H1 (cell line): ENCODE measurements at regions not wholly inside any gene's neighbourhood (a gene's known extent, or its start where the extent isn't known, plus 50 kb on each side); places are given as distances from the start of the nearest gene placed in this dataset.

Source experiments
- JUN ChIP-seq: IDR thresholded peaks from 2 replicates; pipeline ENCODE4 v1.6.1; 2011; ENCODE audit warnings: low read depth, mild to moderate bottlenecking, improper control_type of control experiment, low read length
- ZNF274 ChIP-seq: IDR thresholded peaks from 2 replicates; pipeline ENCODE4 v1.7.0; 2012; ENCODE audit warnings: low read length, borderline replicate concordance; ENCODE audit errors: extremely low read depth
- TF ChIP-seq, protein P1 (sequence below): fragments of 300-600 bp; sonication (generic); IDR thresholded peaks from 2 replicates; pipeline ENCODE4 v1.7.1; 2012; ENCODE audit warnings: low read length, moderate library complexity, mild to moderate bottlenecking, inconsistent platforms; ENCODE audit not compliant: insufficient replicate concordance
- TF ChIP-seq, protein P2 (sequence below): IDR thresholded peaks from 2 replicates; pipeline ENCODE4 v1.6.1; 2012; ENCODE audit warnings: inconsistent platforms

DNA sequence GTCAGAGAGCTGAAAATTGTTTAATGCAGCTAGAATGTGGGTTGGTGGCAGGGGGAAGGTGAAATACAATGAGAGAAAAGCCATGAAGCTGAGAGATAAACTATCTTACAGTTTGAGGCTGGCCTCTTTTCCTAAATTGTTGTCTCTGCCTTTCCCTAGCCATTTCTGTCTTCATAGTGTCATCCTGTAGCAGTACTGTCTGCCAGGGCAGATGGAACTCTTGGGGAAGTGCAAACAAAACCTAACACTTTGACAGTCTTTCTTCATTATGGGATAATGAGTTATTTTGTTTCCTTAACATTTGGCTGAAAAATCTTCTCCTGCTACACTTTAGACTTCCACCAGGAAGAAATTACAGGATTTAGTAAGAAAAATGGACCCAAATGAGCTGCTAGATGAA lies 197.8 kb upstream of the ARX start (continued):
- TF ChIP-seq, protein P1, sequence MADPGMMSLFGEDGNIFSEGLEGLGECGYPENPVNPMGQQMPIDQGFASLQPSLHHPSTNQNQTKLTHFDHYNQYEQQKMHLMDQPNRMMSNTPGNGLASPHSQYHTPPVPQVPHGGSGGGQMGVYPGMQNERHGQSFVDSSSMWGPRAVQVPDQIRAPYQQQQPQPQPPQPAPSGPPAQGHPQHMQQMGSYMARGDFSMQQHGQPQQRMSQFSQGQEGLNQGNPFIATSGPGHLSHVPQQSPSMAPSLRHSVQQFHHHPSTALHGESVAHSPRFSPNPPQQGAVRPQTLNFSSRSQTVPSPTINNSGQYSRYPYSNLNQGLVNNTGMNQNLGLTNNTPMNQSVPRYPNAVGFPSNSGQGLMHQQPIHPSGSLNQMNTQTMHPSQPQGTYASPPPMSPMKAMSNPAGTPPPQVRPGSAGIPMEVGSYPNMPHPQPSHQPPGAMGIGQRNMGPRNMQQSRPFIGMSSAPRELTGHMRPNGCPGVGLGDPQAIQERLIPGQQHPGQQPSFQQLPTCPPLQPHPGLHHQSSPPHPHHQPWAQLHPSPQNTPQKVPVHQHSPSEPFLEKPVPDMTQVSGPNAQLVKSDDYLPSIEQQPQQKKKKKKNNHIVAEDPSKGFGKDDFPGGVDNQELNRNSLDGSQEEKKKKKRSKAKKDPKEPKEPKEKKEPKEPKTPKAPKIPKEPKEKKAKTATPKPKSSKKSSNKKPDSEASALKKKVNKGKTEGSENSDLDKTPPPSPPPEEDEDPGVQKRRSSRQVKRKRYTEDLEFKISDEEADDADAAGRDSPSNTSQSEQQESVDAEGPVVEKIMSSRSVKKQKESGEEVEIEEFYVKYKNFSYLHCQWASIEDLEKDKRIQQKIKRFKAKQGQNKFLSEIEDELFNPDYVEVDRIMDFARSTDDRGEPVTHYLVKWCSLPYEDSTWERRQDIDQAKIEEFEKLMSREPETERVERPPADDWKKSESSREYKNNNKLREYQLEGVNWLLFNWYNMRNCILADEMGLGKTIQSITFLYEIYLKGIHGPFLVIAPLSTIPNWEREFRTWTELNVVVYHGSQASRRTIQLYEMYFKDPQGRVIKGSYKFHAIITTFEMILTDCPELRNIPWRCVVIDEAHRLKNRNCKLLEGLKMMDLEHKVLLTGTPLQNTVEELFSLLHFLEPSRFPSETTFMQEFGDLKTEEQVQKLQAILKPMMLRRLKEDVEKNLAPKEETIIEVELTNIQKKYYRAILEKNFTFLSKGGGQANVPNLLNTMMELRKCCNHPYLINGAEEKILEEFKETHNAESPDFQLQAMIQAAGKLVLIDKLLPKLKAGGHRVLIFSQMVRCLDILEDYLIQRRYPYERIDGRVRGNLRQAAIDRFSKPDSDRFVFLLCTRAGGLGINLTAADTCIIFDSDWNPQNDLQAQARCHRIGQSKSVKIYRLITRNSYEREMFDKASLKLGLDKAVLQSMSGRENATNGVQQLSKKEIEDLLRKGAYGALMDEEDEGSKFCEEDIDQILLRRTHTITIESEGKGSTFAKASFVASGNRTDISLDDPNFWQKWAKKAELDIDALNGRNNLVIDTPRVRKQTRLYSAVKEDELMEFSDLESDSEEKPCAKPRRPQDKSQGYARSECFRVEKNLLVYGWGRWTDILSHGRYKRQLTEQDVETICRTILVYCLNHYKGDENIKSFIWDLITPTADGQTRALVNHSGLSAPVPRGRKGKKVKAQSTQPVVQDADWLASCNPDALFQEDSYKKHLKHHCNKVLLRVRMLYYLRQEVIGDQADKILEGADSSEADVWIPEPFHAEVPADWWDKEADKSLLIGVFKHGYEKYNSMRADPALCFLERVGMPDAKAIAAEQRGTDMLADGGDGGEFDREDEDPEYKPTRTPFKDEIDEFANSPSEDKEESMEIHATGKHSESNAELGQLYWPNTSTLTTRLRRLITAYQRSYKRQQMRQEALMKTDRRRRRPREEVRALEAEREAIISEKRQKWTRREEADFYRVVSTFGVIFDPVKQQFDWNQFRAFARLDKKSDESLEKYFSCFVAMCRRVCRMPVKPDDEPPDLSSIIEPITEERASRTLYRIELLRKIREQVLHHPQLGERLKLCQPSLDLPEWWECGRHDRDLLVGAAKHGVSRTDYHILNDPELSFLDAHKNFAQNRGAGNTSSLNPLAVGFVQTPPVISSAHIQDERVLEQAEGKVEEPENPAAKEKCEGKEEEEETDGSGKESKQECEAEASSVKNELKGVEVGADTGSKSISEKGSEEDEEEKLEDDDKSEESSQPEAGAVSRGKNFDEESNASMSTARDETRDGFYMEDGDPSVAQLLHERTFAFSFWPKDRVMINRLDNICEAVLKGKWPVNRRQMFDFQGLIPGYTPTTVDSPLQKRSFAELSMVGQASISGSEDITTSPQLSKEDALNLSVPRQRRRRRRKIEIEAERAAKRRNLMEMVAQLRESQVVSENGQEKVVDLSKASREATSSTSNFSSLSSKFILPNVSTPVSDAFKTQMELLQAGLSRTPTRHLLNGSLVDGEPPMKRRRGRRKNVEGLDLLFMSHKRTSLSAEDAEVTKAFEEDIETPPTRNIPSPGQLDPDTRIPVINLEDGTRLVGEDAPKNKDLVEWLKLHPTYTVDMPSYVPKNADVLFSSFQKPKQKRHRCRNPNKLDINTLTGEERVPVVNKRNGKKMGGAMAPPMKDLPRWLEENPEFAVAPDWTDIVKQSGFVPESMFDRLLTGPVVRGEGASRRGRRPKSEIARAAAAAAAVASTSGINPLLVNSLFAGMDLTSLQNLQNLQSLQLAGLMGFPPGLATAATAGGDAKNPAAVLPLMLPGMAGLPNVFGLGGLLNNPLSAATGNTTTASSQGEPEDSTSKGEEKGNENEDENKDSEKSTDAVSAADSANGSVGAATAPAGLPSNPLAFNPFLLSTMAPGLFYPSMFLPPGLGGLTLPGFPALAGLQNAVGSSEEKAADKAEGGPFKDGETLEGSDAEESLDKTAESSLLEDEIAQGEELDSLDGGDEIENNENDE, result no peak
- no peak for TF ChIP-seq JUN
- TF ChIP-seq ZNF274, result no peak
- TF ChIP-seq, protein P2, sequence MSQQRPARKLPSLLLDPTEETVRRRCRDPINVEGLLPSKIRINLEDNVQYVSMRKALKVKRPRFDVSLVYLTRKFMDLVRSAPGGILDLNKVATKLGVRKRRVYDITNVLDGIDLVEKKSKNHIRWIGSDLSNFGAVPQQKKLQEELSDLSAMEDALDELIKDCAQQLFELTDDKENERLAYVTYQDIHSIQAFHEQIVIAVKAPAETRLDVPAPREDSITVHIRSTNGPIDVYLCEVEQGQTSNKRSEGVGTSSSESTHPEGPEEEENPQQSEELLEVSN, result no peak
